ENCODE measurements at regions not wholly inside any gene's neighbourhood (a gene's known extent, or its start where the extent isn't known, plus 50 kb on each side); places are given as distances from the start of the nearest gene placed in this dataset.

- no peaks in the 10 kb centered on the region for H3K36me3 ChIP-seq (replicated peaks; ENCODE audit: control insufficient read depth, insufficient read depth, low read length)
- no peaks in the 10 kb centered on the region for H3K27me3 ChIP-seq (ENCODE audit: control insufficient read depth, insufficient read depth, low read length)
- H3K4me3 ChIP-seq (ENCODE audit: insufficient read depth, low read depth, low read length): no peak overlapping the region
- no peak for DNase-seq
Measured at GRCh38 chr5:67317603-67318002, 121.0 kb upstream of the CD180 start.

GRCh38 chr5:67316695-67317094, 120.1 kb upstream of the CD180 start:
- no peaks in the 10 kb centered on the region for H3K27me3 ChIP-seq (ENCODE audit: control insufficient read depth, insufficient read depth, low read length)
- H3K4me3 ChIP-seq (ENCODE audit: insufficient read depth, low read depth, low read length): no peak overlapping the region
- no peak for DNase-seq

GRCh38 chr5:67315082-67315989, 118.7 kb upstream of the CD180 start:
- peak; percentile 10 for DNase-seq
- Histone ChIP-seq H3K36me3 (replicated peaks; ENCODE audit: control insufficient read depth, insufficient read depth, low read length) (no peaks in the 10 kb centered on the region), H3K4me3 (ENCODE audit: insufficient read depth, low read depth, low read length) (no peak overlapping the region), H3K27me3 (ENCODE audit: control insufficient read depth, insufficient read depth, low read length) (no peaks in the 10 kb centered on the region)

More at GRCh38 chr5:67316695-67317094, 120.1 kb upstream of the CD180 start:
- H3K36me3 ChIP-seq (replicated peaks; ENCODE audit: control insufficient read depth, insufficient read depth, low read length): no peaks in the 10 kb centered on the region

GRCh38 chr5:67311701-67312100, 115.1 kb upstream of the CD180 start:
- no peak for DNase-seq
- no peak overlapping the region for H3K4me3 ChIP-seq (ENCODE audit: insufficient read depth, low read depth, low read length)
- no peaks in the 10 kb centered on the region for H3K27me3 ChIP-seq (ENCODE audit: control insufficient read depth, insufficient read depth, low read length)
- H3K36me3 ChIP-seq (replicated peaks; ENCODE audit: control insufficient read depth, insufficient read depth, low read length): no peaks in the 10 kb centered on the region

- no peak overlapping the region for H3K4me3 ChIP-seq (ENCODE audit: insufficient read depth, low read depth, low read length)
- DNase-seq: no peak
- H3K27me3 ChIP-seq (ENCODE audit: control insufficient read depth, insufficient read depth, low read length): no peaks in the 10 kb centered on the region
- no peaks in the 10 kb centered on the region for H3K36me3 ChIP-seq (replicated peaks; ENCODE audit: control insufficient read depth, insufficient read depth, low read length)
Measured at GRCh38 chr5:67311208-67311607, 114.6 kb upstream of the CD180 start.

- Histone ChIP-seq H3K27me3 (ENCODE audit: control insufficient read depth, insufficient read depth, low read length) (no peaks in the 10 kb centered on the region), H3K4me3 (ENCODE audit: insufficient read depth, low read depth, low read length) (no peak overlapping the region), H3K36me3 (replicated peaks; ENCODE audit: control insufficient read depth, insufficient read depth, low read length) (no peaks in the 10 kb centered on the region)
- no peak for DNase-seq
Measured at GRCh38 chr5:67310740-67311139, 114.1 kb upstream of the CD180 start.

GRCh38 chr5:67310169-67310568, 113.6 kb upstream of the CD180 start:
- no peaks in the 10 kb centered on the region for H3K36me3 ChIP-seq (replicated peaks; ENCODE audit: control insufficient read depth, insufficient read depth, low read length)
- DNase-seq: no peak
- H3K4me3 ChIP-seq (ENCODE audit: insufficient read depth, low read depth, low read length): no peak overlapping the region
- H3K27me3 ChIP-seq (ENCODE audit: control insufficient read depth, insufficient read depth, low read length): no peaks in the 10 kb centered on the region

- Histone ChIP-seq H3K27me3 (ENCODE audit: control insufficient read depth, insufficient read depth, low read length) (no peaks in the 10 kb centered on the region), H3K4me3 (ENCODE audit: insufficient read depth, low read depth, low read length) (no peak overlapping the region), H3K36me3 (replicated peaks; ENCODE audit: control insufficient read depth, insufficient read depth, low read length) (no peaks in the 10 kb centered on the region)
- no peak for DNase-seq
Measured at GRCh38 chr5:67308988-67309688, 112.5 kb upstream of the CD180 start.

GRCh38 chr5:67306965-67307607, 110.5 kb upstream of the CD180 start:
- no peak for DNase-seq
- H3K27me3 ChIP-seq (ENCODE audit: control insufficient read depth, insufficient read depth, low read length): no peaks in the 10 kb centered on the region
- H3K4me3 ChIP-seq (ENCODE audit: insufficient read depth, low read depth, low read length): no peak overlapping the region
- no peaks in the 10 kb centered on the region for H3K36me3 ChIP-seq (replicated peaks; ENCODE audit: control insufficient read depth, insufficient read depth, low read length)

- H3K27me3 ChIP-seq (ENCODE audit: control insufficient read depth, insufficient read depth, low read length): no peaks in the 10 kb centered on the region
- H3K36me3 ChIP-seq (replicated peaks; ENCODE audit: control insufficient read depth, insufficient read depth, low read length): no peaks in the 10 kb centered on the region
- H3K4me3 ChIP-seq (ENCODE audit: insufficient read depth, low read depth, low read length): no peak overlapping the region
- DNase-seq: no peak
Measured at GRCh38 chr5:67305913-67306710, 109.5 kb upstream of the CD180 start.

GRCh38 chr5:67305401-67305800, 108.8 kb upstream of the CD180 start:
- H3K4me3 ChIP-seq (ENCODE audit: insufficient read depth, low read depth, low read length): no peak overlapping the region
- DNase-seq: no peak
- no peaks in the 10 kb centered on the region for H3K36me3 ChIP-seq (replicated peaks; ENCODE audit: control insufficient read depth, insufficient read depth, low read length)
- no peaks in the 10 kb centered on the region for H3K27me3 ChIP-seq (ENCODE audit: control insufficient read depth, insufficient read depth, low read length)

- Histone ChIP-seq H3K4me3 (ENCODE audit: insufficient read depth, low read depth, low read length) (no peak overlapping the region), H3K27me3 (ENCODE audit: control insufficient read depth, insufficient read depth, low read length) (no peaks in the 10 kb centered on the region; the same call in 1 of the 2 replicates), H3K36me3 (replicated peaks; ENCODE audit: control insufficient read depth, insufficient read depth, low read length) (no peaks in the 10 kb centered on the region)
- no peak for DNase-seq
Measured at GRCh38 chr5:67303356-67303755, 106.8 kb upstream of the CD180 start.

GRCh38 chr5:67301285-67301903, 104.8 kb upstream of the CD180 start:
- no peaks in the 10 kb centered on the region for H3K36me3 ChIP-seq (replicated peaks; ENCODE audit: control insufficient read depth, insufficient read depth, low read length)
- no peak overlapping the region for H3K4me3 ChIP-seq (ENCODE audit: insufficient read depth, low read depth, low read length)
- no peak for DNase-seq
- H3K27me3 ChIP-seq (ENCODE audit: control insufficient read depth, insufficient read depth, low read length): no peaks in the 10 kb centered on the region; the same call in 1 of the 2 replicates

- Histone ChIP-seq H3K4me3 (ENCODE audit: insufficient read depth, low read depth, low read length) (no peak overlapping the region), H3K27me3 (ENCODE audit: control insufficient read depth, insufficient read depth, low read length) (no peaks in the 10 kb centered on the region; the same call in 1 of the 2 replicates)
- no peak for DNase-seq
Measured at GRCh38 chr5:67300326-67300725, 103.7 kb upstream of the CD180 start.

More at GRCh38 chr5:67300326-67300725, 103.7 kb upstream of the CD180 start:
- no peaks in the 10 kb centered on the region for H3K36me3 ChIP-seq (replicated peaks; ENCODE audit: control insufficient read depth, insufficient read depth, low read length)
